ENCODE measurements at regions not wholly inside any gene's neighbourhood (a gene's known extent, or its start where the extent isn't known, plus 50 kb on each side); places are given as distances from the start of the nearest gene placed in this dataset.

GRCh38 chr12:114990381-114990780 is 306.4 kb upstream of the TBX3 start:
- DNase-seq (ENCODE audit: low spot score): no peak

- no peak for DNase-seq (ENCODE audit: low spot score)
These were observed 302.9 kb upstream of the TBX3 start for GRCh38 chr12:114986849-114987248.

- no peak for DNase-seq (ENCODE audit: low spot score)
These were observed 302.3 kb upstream of the TBX3 start for GRCh38 chr12:114986178-114986714.

GRCh38 chr12:114984634-114985061 is 300.7 kb upstream of the TBX3 start:
- DNase-seq (ENCODE audit: low spot score): no peak

GRCh38 chr12:114982760-114983159 is 298.8 kb upstream of the TBX3 start:
- DNase-seq (ENCODE audit: low spot score): no peak

GRCh38 chr12:114981036-114981435 is 297.1 kb upstream of the TBX3 start:
- no peak for DNase-seq (ENCODE audit: low spot score)

GRCh38 chr12:114976959-114977358 is 293.0 kb upstream of the TBX3 start:
- no peak for DNase-seq (ENCODE audit: low spot score)

- no peak for DNase-seq (ENCODE audit: low spot score)
These were observed 292.4 kb upstream of the TBX3 start for GRCh38 chr12:114976372-114976771.

GRCh38 chr12:114975640-114976310 is 291.8 kb upstream of the TBX3 start:
- DNase-seq (ENCODE audit: low spot score): no peak

- no peak for DNase-seq (ENCODE audit: low spot score)
These were observed 291.1 kb upstream of the TBX3 start for GRCh38 chr12:114974826-114975639.

- DNase-seq (ENCODE audit: low spot score): no peak
These were observed 290.4 kb upstream of the TBX3 start for GRCh38 chr12:114974333-114974732.

- DNase-seq (ENCODE audit: low spot score): no peak
These were observed 284.8 kb upstream of the TBX3 start for GRCh38 chr12:114968727-114969126.

- no peak for DNase-seq (ENCODE audit: low spot score)
These were observed 283.2 kb upstream of the TBX3 start for GRCh38 chr12:114967151-114967550.

- DNase-seq (ENCODE audit: low spot score): no peak
These were observed 280.9 kb upstream of the TBX3 start for GRCh38 chr12:114964841-114965240.

- DNase-seq (ENCODE audit: low spot score): no peak
These were observed 279.9 kb upstream of the TBX3 start for GRCh38 chr12:114963846-114964245.

- DNase-seq (ENCODE audit: low spot score): no peak
These were observed 277.5 kb upstream of the TBX3 start for GRCh38 chr12:114961491-114961890.

GRCh38 chr12:114958538-114958937 is 274.6 kb upstream of the TBX3 start:
- DNase-seq (ENCODE audit: low spot score): no peak

GRCh38 chr12:114957225-114957624 is 273.2 kb upstream of the TBX3 start:
- no peak for DNase-seq (ENCODE audit: low spot score)

- no peak for DNase-seq (ENCODE audit: low spot score)
These were observed 271.5 kb upstream of the TBX3 start for GRCh38 chr12:114955414-114956014.

GRCh38 chr12:114954511-114955055 is 270.6 kb upstream of the TBX3 start:
- DNase-seq (ENCODE audit: low spot score): no peak

- DNase-seq (ENCODE audit: low spot score): peak; percentile 77
These were observed 268.7 kb upstream of the TBX3 start for GRCh38 chr12:114952573-114953271.
